ENCODE measurements at regions not wholly inside any gene's neighbourhood (a gene's known extent, or its start where the extent isn't known, plus 50 kb on each side); places are given as distances from the start of the nearest gene placed in this dataset.

DNA sequence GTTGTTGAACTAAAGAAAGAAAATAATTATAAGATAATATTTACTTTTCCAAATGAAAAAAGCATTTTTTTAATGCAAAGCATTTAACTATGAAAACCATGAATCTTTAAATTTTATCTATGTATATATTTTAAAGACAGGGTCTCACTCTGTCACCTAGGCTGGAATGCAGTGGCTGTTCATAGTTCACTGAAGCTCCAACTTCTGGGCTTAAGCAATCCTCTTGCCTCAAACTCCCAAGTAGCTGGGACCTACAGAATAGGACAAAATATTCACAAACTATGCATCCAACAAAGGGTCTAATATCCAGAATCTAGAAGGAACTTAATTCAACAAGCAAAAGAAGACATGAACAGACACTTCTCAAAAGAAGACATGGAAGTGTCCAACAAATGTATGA lies 55.9 kb upstream of the ALB start:
- TF ChIP-seq CTCF (IDR thresholded peaks at IDR 0.05) (no peak), POLR2A (IDR thresholded peaks at IDR 0.05) (no peak)
- H3K27ac ChIP-seq = no peak overlapping the region
- no peaks in the 10 kb centered on the region for H3K36me3 ChIP-seq
- intact Hi-C loops (cut with DNase I) = loop anchor here in 1 of 2 donors (10.0 kb wide), 1 partner anchor 57 kb away; the partner anchor contains the start of gene ALB
- H3K4me3 ChIP-seq = no peak overlapping the region
- ATAC-seq = peak in 1 of 4 donors; percentile 15
- no peak for DNase-seq
- peaks cover 0 to 24% (median 8%) of the 10 kb centered on the region in 4 donors for H3K4me1 ChIP-seq
- no peaks in the 10 kb centered on the region for H3K27me3 ChIP-seq
- H3K9me3 ChIP-seq = no peaks in the 10 kb centered on the region

DNA sequence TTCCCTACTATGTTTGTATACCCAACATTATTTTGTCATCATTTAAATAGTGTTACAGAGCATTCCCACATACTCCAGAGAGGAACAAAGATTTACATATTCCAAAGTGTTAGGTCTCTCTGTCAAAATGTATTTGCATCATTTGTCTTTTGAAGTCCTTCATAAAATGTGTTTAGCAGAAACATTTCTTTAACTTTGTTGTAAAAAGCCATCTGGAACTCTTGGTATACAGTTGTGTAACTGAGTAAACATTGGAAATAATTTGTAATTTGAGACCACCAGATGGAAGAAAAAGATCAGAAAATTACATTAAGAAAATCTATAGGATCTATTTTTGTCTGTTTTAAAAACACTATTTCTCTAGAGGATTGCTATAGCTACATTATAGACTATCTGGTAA lies 56.6 kb upstream of the ALB start:
- Histone ChIP-seq H3K4me3 (no peak overlapping the region), H3K4me1 (peaks cover 0 to 27% (median 8%) of the 10 kb centered on the region in 4 donors), H3K9me3 (no peaks in the 10 kb centered on the region), H3K27ac (peak overlapping the region in 2 of 3 donors; percentile 12 to 90), H3K36me3 (no peaks in the 10 kb centered on the region), H3K27me3 (no peaks in the 10 kb centered on the region)
- intact Hi-C loops (cut with DNase I) = loop anchor here in 1 of 2 donors (10.0 kb wide), 1 partner anchor 57 kb away; the partner anchor contains the start of gene ALB
- no peak for DNase-seq
- no peak for ATAC-seq
- TF ChIP-seq POLR2A (IDR thresholded peaks at IDR 0.05) = no peak
- TF ChIP-seq CTCF (IDR thresholded peaks at IDR 0.05) = no peak

DNA sequence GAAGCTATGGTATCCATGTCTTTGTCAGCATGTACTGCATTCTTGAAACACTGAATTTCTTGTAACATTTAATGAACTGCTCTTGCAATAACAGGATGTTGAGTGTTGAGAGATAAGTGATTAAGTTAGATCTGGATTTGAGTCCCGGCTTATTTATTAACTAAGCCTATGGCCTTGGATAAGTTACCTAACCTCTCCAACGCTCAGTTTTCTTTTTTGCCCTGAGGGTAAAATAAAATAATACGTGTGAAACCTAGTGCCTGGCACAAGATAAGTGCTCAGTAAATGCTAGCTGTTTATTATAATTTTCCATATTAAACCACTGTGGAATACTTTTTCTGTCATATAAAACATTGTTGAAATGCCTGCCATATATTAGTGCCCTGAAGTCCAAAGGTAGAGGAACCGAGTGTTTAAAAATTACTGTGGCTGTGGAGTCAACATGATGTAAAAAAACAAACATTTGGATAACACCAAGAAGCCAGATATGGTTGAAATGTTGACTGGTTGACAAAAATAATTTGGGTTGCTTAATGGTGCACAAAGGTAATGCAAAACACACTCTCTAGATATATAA lies 58.6 kb upstream of the ALB start:
- intact Hi-C loops (cut with DNase I) = loop anchor here in 1 of 2 donors (10.0 kb wide), 1 partner anchor 59 kb away; the partner anchor contains the start of gene ALB
- peak; percentile 57 to 74 (median 61) for ATAC-seq
- TF ChIP-seq POLR2A (IDR thresholded peaks at IDR 0.05) = peak; percentile 74
- peak in 1 of 4 donors; percentile 30 for TF ChIP-seq CTCF (IDR thresholded peaks at IDR 0.05)
- Histone ChIP-seq H3K4me3 (peak overlapping the region; percentile 8 to 43 (median 42)), H3K4me1 (peaks cover 0 to 32% (median 8%) of the 10 kb centered on the region in 4 donors), H3K27ac (peak overlapping the region; percentile 69 to 90 (median 84)), H3K36me3 (no peaks in the 10 kb centered on the region), H3K27me3 (no peaks in the 10 kb centered on the region), H3K9me3 (no peaks in the 10 kb centered on the region)
- no peak for DNase-seq
- WGBS (ENCODE audit: insufficient coverage, low coverage, low lambda C conversion rate, missing lambda C conversion rate) = 24% methylated on average over 4 of the region's 4 CpGs

DNA sequence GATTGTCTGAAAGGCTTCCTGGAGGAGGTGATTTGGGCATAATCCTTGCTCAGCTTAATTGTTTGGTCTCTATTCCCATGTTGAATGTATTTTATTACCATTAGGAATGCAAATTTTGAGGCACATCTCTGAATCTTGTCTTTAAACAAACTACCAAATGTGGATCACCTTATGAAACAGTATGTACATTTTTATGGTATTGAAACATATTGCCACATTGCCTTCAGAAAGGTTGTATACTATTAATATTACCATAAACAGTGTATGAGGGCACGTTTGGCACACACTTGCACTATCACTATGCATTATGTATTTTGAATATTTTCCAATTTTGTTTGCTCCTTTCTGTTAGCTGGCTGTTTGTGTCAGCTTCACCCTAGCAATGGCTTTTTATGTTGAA lies 60.0 kb upstream of the ALB start:
- Histone ChIP-seq H3K4me3 (peak overlapping the region; percentile 18 to 43 (median 42)), H3K27ac (peak overlapping the region; percentile 69 to 90 (median 84)), H3K4me1 (peaks cover 0 to 37% (median 11%) of the 10 kb centered on the region in 4 donors), H3K27me3 (no peaks in the 10 kb centered on the region), H3K9me3 (no peaks in the 10 kb centered on the region), H3K36me3 (no peaks in the 10 kb centered on the region)
- ATAC-seq (no peak), DNase-seq (no peak)
- 33% methylated on average over 1 of the region's 1 CpG for WGBS (ENCODE audit: insufficient coverage, low coverage, low lambda C conversion rate, missing lambda C conversion rate)
- TF ChIP-seq CTCF (IDR thresholded peaks at IDR 0.05) = no peak
- TF ChIP-seq POLR2A (IDR thresholded peaks at IDR 0.05) = no peak
- intact Hi-C loops (cut with DNase I) = loop anchor here in 1 of 2 donors (10.0 kb wide), 1 partner anchor 61 kb away; the partner anchor contains the start of gene ALB

All from right lobe of liver (tissue), 6 donors.